ENCODE measurements at regions not wholly inside any gene's neighbourhood (a gene's known extent, or its start where the extent isn't known, plus 50 kb on each side); places are given as distances from the start of the nearest gene placed in this dataset.
"Not testable (repeated sequence)": the region's sequence is repeated elsewhere in the genome, so short reads cannot be mapped to it uniquely, and the experiment has no call there.

DNA sequence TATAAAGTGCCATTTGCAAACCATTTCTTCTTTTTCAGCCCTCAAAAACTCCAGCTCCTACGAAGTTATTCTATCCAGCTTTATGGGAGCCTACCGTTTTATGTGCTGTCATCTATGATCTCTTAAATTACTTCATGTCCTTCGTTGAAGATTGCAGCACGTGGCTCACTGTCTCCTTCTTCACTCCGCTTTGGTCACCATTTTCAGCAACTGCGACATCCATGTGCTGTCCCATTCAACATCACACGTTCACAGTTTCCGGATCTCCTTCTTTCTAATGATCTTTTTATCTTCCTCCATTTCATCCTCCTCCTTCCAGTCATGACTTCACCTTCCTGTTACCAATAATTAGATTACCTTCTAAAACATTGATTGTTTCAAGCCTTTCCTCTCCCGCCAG, 143.3 kb upstream of the KRAS start:
- Mint-ChIP-seq H3K4me3 (ENCODE audit: unreplicated experiment) (no peak overlapping the region), H3K27ac (ENCODE audit: unreplicated experiment) (no peak overlapping the region), H3K36me3 (ENCODE audit: unreplicated experiment) (no peaks in the 10 kb centered on the region), H3K9me3 (ENCODE audit: unreplicated experiment) (no peaks in the 10 kb centered on the region), H3K4me1 (ENCODE audit: unreplicated experiment) (no peaks in the 10 kb centered on the region), H3K27me3 (ENCODE audit: unreplicated experiment) (no peaks in the 10 kb centered on the region)
- no peak for DNase-seq (ENCODE audit: extremely low spot score, unreplicated experiment)
- TF ChIP-seq, protein P1, sequence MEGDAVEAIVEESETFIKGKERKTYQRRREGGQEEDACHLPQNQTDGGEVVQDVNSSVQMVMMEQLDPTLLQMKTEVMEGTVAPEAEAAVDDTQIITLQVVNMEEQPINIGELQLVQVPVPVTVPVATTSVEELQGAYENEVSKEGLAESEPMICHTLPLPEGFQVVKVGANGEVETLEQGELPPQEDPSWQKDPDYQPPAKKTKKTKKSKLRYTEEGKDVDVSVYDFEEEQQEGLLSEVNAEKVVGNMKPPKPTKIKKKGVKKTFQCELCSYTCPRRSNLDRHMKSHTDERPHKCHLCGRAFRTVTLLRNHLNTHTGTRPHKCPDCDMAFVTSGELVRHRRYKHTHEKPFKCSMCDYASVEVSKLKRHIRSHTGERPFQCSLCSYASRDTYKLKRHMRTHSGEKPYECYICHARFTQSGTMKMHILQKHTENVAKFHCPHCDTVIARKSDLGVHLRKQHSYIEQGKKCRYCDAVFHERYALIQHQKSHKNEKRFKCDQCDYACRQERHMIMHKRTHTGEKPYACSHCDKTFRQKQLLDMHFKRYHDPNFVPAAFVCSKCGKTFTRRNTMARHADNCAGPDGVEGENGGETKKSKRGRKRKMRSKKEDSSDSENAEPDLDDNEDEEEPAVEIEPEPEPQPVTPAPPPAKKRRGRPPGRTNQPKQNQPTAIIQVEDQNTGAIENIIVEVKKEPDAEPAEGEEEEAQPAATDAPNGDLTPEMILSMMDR (IDR thresholded peaks at IDR 0.05): no peak

DNA sequence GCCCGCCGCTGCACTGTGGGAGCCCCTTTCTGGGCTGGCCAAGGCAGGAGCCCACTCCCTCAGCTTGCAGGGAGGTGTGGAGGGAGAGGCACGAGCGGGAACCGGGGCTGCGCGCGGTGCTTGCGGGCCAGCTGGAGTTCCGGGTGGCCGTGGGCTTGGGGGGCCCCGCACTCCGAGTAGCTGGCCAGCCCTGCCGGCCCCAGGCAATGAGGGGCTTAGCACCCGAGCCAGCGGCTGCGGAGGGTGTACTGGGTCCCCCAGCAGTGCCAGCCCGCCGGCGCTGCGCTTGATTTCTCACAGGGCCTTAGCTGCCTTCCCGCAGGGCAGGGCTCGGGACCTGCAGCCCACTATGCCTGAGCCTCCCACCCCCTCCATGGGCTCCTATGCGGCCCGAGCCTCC, 140.6 kb upstream of the KRAS start:
- not testable (repeated sequence) for H3K4me1 Mint-ChIP-seq (ENCODE audit: unreplicated experiment); H3K36me3 Mint-ChIP-seq (ENCODE audit: unreplicated experiment); H3K4me3 Mint-ChIP-seq (ENCODE audit: unreplicated experiment); DNase-seq (ENCODE audit: extremely low spot score, unreplicated experiment); H3K27ac Mint-ChIP-seq (ENCODE audit: unreplicated experiment); H3K9me3 Mint-ChIP-seq (ENCODE audit: unreplicated experiment); H3K27me3 Mint-ChIP-seq (ENCODE audit: unreplicated experiment)

DNA sequence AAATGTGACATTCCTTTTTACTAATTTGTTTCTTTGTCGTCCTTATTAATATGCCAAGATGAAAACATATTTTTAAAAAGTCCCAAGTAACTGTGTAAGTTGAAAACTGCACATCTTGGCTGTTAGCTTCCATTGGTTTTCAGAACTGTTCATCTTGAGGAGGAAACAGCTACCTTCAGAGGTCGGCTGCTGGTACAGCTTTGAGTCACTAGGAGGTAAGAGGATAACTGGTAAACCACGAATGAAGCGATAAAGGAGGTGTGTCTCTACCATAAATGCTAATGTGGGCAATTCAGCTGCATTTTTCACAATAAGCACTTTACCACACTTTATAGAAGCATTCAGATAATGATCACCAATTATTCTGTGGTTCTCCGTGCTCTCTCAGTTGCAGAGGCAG, 137.5 kb upstream of the KRAS start:
- Mint-ChIP-seq H3K36me3 (ENCODE audit: unreplicated experiment) (no peaks in the 10 kb centered on the region), H3K27ac (ENCODE audit: unreplicated experiment) (no peak overlapping the region), H3K4me3 (ENCODE audit: unreplicated experiment) (no peak overlapping the region), H3K4me1 (ENCODE audit: unreplicated experiment) (peaks cover 14% of the 10 kb centered on the region), H3K9me3 (ENCODE audit: unreplicated experiment) (no peaks in the 10 kb centered on the region), H3K27me3 (ENCODE audit: unreplicated experiment) (no peaks in the 10 kb centered on the region)
- TF ChIP-seq, protein P1 (IDR thresholded peaks at IDR 0.05): no peak
- DNase-seq (ENCODE audit: extremely low spot score, unreplicated experiment): no peak

DNA sequence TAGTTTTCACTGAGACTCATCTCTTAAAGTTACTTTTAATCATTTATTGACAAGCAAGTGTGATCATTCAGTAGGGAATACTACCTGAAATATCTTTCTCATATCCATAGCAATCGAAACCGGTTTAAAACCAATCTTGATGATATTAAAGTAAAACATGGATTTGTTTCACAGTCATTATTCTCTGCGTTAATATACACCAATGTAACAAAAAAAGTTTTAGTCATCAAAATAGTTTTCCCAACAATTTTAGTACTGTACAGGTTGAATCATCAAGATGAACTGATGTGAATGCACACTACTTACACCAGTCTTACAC, 137.0 kb upstream of the KRAS start:
- TF ChIP-seq, protein P1 (IDR thresholded peaks at IDR 0.05): no peak
- Mint-ChIP-seq H3K36me3 (ENCODE audit: unreplicated experiment) (no peaks in the 10 kb centered on the region), H3K4me1 (ENCODE audit: unreplicated experiment) (peaks cover 14% of the 10 kb centered on the region), H3K27me3 (ENCODE audit: unreplicated experiment) (no peaks in the 10 kb centered on the region), H3K27ac (ENCODE audit: unreplicated experiment) (peak overlapping the region; percentile 99), H3K9me3 (ENCODE audit: unreplicated experiment) (no peaks in the 10 kb centered on the region), H3K4me3 (ENCODE audit: unreplicated experiment) (no peak overlapping the region)
- DNase-seq (ENCODE audit: extremely low spot score, unreplicated experiment): no peak

DNA sequence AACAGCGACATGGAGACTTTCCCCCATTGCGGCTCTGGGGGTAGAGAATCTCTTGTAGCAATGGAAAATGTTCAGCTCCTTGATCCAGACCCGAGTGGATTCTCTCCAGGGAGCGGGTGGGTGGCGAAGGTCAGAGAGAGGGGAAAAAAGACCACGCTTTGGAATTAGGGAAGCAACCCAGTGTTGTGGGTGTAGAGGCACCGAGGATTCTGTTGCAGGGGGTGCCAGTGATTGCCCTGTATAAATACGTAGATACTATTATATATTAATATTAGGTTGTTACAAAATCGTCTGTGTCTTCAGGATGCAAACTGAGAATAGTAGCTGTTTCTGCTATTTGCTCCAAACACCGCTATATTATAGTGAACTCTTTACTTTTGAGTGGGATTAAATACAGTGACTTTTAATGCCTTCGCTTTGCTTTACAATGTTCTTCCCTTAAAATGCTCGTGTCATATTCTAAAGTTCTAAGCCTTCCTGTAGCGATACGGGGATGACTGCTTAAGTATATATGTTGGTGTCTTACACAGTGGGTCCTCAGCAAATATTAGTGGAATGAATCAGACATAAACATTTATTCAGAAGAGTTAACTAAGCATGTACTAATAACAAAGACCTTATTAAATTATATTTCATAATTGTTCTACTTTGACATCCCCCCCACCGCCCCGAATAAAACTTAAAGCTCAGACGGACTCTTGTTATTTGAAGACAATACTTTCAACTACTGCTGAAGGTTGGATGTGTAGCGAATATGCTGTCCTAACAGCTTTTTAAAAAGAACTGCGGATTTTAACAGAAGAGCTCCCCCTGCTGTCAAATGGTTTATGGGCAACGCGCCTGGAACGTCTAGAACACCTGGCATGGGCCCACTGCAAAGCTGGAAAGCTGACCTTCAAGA, 136.4 kb upstream of the KRAS start:
- Mint-ChIP-seq H3K36me3 (ENCODE audit: unreplicated experiment) (no peaks in the 10 kb centered on the region), H3K4me1 (ENCODE audit: unreplicated experiment) (peaks cover 14% of the 10 kb centered on the region), H3K27ac (ENCODE audit: unreplicated experiment) (peak overlapping the region; percentile 99), H3K27me3 (ENCODE audit: unreplicated experiment) (no peaks in the 10 kb centered on the region), H3K4me3 (ENCODE audit: unreplicated experiment) (peak overlapping the region; percentile 92), H3K9me3 (ENCODE audit: unreplicated experiment) (no peaks in the 10 kb centered on the region)
- peak; percentile 90 for DNase-seq (ENCODE audit: extremely low spot score, unreplicated experiment)
- TF ChIP-seq, protein P1 (IDR thresholded peaks at IDR 0.05): peak; percentile 93
